A673 (cell line): ENCODE measurements at regions not wholly inside any gene's neighbourhood (a gene's known extent, or its start where the extent isn't known, plus 50 kb on each side); places are given as distances from the start of the nearest gene placed in this dataset.

ENCODE experiments used
- BruUV-seq: library from RNA; stranded (reverse); fragments of 400-500 nt; replicated peaks from 2 replicates; lab custom pipeline; 2021; lab: Mats Ljungman, UMichigan
- CTCF ChIA-PET: fragments of 300-600 bp; sonication (Branson Sonifier 250); formaldehyde crosslinking; loops from one replicate; lab custom pipeline; 2022; ENCODE audit warnings: antibody characterized with exemption; lab: Charles Lee
- POLR2A ChIA-PET: fragments of 300-600 bp; sonication (Branson Sonifier 250); formaldehyde crosslinking; loops from one replicate; lab custom pipeline; 2022; ENCODE audit warnings: antibody characterized with exemption; ENCODE audit not compliant: low non-redundant PET; lab: Charles Lee
- DNase-seq: peaks from one replicate; pipeline ENCODE4 v3.0.0-alpha.2; 2015; ENCODE audit warnings: low spot score
- H3K27ac ChIP-seq: fragments of 200-600 bp; sonication (generic); 2 replicates; pipeline ENCODE4 v1.5.1; 2016; ENCODE audit warnings: mixed run types, low read depth, mild to moderate bottlenecking, mixed read lengths, antibody characterized with exemption, low read length; ENCODE audit not compliant: poor library complexity, severe bottlenecking
- H3K27me3 ChIP-seq: fragments of 200-600 bp; sonication (generic); replicated peaks from 2 replicates; pipeline ENCODE4 v1.6.1; 2017; ENCODE audit warnings: mixed run types, low read depth, mild to moderate bottlenecking, mixed read lengths, antibody characterized with exemption, low read length; ENCODE audit not compliant: insufficient read depth, poor library complexity
- H3K36me3 ChIP-seq: fragments of 200-600 bp; sonication (generic); 2 replicates; pipeline ENCODE4 v1.6.1; 2016; ENCODE audit warnings: mixed run types, mild to moderate bottlenecking, mixed read lengths, antibody characterized with exemption, low read length; ENCODE audit not compliant: insufficient read depth, poor library complexity, severe bottlenecking
- H3K4me1 ChIP-seq: fragments of 200-600 bp; sonication (generic); 2 replicates; pipeline ENCODE4 v1.6.1; 2017; ENCODE audit warnings: mixed run types, mild to moderate bottlenecking, mixed read lengths, antibody characterized with exemption, low read length; ENCODE audit not compliant: insufficient read depth, poor library complexity, severe bottlenecking
- H3K4me3 ChIP-seq: fragments of 200-600 bp; sonication (generic); 2 replicates; pipeline ENCODE4 v1.5.1; 2016; ENCODE audit warnings: low read depth, mixed run types, mild to moderate bottlenecking, mixed read lengths, low read length; ENCODE audit not compliant: poor library complexity, severe bottlenecking
- H3K9me3 ChIP-seq: fragments of 200-600 bp; sonication (generic); 2 replicates; pipeline ENCODE4 v1.6.1; 2016; ENCODE audit warnings: mixed run types, low read depth, mild to moderate bottlenecking, mixed read lengths, antibody characterized with exemption, low read length; ENCODE audit not compliant: poor library complexity, severe bottlenecking
- EZH2 ChIP-seq: fragments of 200-600 bp; sonication (generic); IDR thresholded peaks from 2 replicates; pipeline ENCODE4 v1.6.1; 2017; ENCODE audit warnings: borderline replicate concordance, low read depth, mild to moderate bottlenecking, mixed read lengths, antibody characterized with exemption, low read length; ENCODE audit not compliant: poor library complexity, severe bottlenecking
- intact Hi-C: fragments of 100-400 bp; cut with micrococcal nuclease; formaldehyde crosslinking; loops from one replicate; pipeline ENCODE4 v1.10.0; 2022; ENCODE audit not compliant: unreplicated experiment
- TF ChIP-seq, protein P1 (sequence below): fragments of 300-800, 200-600 bp; sonication (generic); conservative IDR thresholded peaks from 2 replicates; pipeline ENCODE4 v1.5.1; 2017; ENCODE audit warnings: low read depth, mild to moderate bottlenecking, antibody characterized with exemption, low read length, moderate library complexity, mixed read lengths

DNA sequence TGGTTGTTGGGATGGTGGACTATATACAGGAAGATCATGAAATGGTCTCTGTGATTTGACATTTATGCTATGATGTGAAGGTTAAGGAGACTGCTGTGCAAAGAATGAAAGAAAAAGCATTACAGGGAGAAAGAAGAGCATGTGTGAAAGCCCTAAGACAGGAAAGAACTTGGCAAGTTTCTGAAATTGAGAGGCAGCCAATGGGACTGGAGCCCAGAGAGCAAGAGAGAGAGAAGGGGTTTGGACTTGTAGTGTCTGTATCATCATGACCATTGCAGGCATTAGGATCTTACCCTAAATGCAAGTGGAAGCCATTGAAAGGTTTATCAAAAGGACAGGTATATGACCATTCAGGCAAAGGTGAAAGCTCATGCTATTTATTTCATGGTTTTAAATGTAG is 147.1 kb downstream of the NAA11 start:
- CTCF ChIA-PET: no interaction called here
- POLR2A ChIA-PET: no interaction called here
- no peak for DNase-seq
- intact Hi-C loops: no loop called here
- H3K4me1 ChIP-seq: no peaks in the 10 kb centered on the region
- H3K36me3 ChIP-seq: no peaks in the 10 kb centered on the region
- TF ChIP-seq, protein P1, sequence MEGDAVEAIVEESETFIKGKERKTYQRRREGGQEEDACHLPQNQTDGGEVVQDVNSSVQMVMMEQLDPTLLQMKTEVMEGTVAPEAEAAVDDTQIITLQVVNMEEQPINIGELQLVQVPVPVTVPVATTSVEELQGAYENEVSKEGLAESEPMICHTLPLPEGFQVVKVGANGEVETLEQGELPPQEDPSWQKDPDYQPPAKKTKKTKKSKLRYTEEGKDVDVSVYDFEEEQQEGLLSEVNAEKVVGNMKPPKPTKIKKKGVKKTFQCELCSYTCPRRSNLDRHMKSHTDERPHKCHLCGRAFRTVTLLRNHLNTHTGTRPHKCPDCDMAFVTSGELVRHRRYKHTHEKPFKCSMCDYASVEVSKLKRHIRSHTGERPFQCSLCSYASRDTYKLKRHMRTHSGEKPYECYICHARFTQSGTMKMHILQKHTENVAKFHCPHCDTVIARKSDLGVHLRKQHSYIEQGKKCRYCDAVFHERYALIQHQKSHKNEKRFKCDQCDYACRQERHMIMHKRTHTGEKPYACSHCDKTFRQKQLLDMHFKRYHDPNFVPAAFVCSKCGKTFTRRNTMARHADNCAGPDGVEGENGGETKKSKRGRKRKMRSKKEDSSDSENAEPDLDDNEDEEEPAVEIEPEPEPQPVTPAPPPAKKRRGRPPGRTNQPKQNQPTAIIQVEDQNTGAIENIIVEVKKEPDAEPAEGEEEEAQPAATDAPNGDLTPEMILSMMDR: no peak
- no peak for TF ChIP-seq EZH2
- no TSS peak for BruUV-seq
- no peak overlapping the region for H3K4me3 ChIP-seq
- H3K9me3 ChIP-seq: no peaks in the 10 kb centered on the region
- H3K27ac ChIP-seq: no peak overlapping the region
- H3K27me3 ChIP-seq: no peaks in the 10 kb centered on the region

DNA sequence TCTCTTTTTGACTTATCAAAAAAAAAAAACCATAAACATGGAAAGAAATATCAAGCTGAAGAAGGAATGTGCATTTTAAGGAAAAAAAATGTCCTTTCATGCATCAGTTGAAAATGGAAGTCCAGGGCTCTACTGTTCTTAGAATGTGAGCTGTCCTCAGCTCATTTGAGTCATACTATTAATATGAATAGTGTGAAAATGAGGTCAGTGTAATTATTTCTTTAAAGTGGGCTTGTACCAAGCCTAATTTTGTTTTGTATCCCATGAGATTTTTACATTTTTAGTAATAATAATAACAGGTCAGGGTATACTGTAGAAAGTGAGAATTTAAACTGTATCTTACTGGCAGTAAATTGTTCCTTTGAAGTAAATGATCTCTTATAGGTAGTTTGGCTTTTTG is 148.5 kb downstream of the NAA11 start:
- H3K4me1 ChIP-seq: no peaks in the 10 kb centered on the region
- no TSS peak for BruUV-seq

DNA sequence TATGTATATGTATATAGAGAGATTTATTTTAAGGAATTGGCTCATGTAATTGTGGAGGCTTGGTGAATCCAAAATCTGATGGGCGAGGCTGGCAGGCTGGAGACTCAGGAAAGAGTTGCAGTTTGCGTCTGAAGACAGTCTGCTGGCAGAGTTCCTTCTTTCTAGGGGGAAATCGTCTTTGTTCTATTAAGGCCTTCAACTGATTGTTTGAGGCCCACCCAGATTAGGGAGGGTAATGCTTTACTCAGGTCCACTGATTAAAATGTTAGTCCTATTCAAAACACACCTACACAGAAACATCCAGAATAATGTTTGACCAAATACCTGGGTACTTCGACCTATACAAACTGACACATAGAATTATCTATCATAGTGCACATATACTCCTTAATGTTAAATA is 149.5 kb downstream of the NAA11 start:
- Histone ChIP-seq H3K27me3 (no peaks in the 10 kb centered on the region), H3K9me3 (no peaks in the 10 kb centered on the region), H3K4me3 (no peak overlapping the region), H3K4me1 (no peaks in the 10 kb centered on the region), H3K27ac (no peak overlapping the region), H3K36me3 (no peaks in the 10 kb centered on the region)
- POLR2A ChIA-PET: no interaction called here
- DNase-seq: no peak
- TF ChIP-seq, protein P1: no peak
- no peak for TF ChIP-seq EZH2
- intact Hi-C loops: no loop called here
- CTCF ChIA-PET: no interaction called here
- no TSS peak for BruUV-seq

More for the DNA sequence above, 148.5 kb downstream of the NAA11 start:
- TF ChIP-seq, protein P1: no peak
- no peak for TF ChIP-seq EZH2
- H3K4me3 ChIP-seq: no peak overlapping the region
- POLR2A ChIA-PET: no interaction called here
- no peaks in the 10 kb centered on the region for H3K9me3 ChIP-seq
- no peak for DNase-seq
- no peaks in the 10 kb centered on the region for H3K36me3 ChIP-seq
- intact Hi-C loops: no loop called here
- CTCF ChIA-PET: no interaction called here
- no peak overlapping the region for H3K27ac ChIP-seq
- H3K27me3 ChIP-seq: no peaks in the 10 kb centered on the region
